Thyroid gland (tissue), 4 donors: ENCODE measurements at regions not wholly inside any gene's neighbourhood (a gene's known extent, or its start where the extent isn't known, plus 50 kb on each side); places are given as distances from the start of the nearest gene placed in this dataset.

Source experiments
- POLR2A ChIP-seq, 2 donors: fragments of 450-650 bp; IDR thresholded peaks; one replicate each; pipeline ENCODE4 v1.6.1; 2017; ENCODE audit warnings: antibody characterized with exemption in 2 of 2, mild to moderate bottlenecking in 2 of 2, moderate library complexity in 1 of 2
- TF ChIP-seq, protein P1 (sequence below), 6 experiments: fragments of 200-600 bp in 3 of 6; fragments of 450-650 bp in 3 of 6; sonication (generic) in 3 of 6; IDR thresholded peaks; one replicate each; pipeline ENCODE4 v1.5.1; 2016 to 2019; ENCODE audit warnings: antibody characterized with exemption in 6 of 6, mild to moderate bottlenecking in 2 of 6, inconsistent platforms in 1 of 6, moderate library complexity in 1 of 6

DNA sequence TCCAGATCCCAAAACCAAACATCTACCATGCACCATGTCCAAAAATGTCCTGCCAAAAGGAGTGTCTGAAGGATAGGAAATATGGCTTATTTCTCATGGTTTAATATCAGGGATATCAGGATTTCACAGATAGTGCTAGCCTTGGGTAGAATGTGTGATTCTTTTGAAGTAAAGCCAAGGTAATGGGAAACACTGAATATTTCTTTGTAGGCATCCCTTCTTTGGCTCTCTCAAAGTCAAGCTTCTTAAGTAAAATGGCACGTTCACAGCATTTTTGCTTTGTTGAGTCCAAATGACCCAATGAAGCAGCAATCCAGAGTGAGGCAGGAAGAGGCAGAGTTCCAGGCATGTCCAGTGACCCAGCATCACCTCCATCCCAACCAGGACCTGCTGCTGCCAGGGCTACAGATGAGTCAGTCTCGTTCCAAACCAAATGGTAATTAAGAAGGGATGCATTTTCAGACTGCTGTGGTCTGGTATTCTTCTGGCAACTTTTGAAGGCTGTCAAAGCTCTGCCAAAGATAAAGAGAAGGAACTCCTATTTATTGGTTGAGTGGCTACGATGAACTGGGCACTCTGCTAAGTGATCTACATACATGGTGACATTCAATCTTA, 678.8 kb upstream of the KLF4 start:
- TF ChIP-seq, protein P1, sequence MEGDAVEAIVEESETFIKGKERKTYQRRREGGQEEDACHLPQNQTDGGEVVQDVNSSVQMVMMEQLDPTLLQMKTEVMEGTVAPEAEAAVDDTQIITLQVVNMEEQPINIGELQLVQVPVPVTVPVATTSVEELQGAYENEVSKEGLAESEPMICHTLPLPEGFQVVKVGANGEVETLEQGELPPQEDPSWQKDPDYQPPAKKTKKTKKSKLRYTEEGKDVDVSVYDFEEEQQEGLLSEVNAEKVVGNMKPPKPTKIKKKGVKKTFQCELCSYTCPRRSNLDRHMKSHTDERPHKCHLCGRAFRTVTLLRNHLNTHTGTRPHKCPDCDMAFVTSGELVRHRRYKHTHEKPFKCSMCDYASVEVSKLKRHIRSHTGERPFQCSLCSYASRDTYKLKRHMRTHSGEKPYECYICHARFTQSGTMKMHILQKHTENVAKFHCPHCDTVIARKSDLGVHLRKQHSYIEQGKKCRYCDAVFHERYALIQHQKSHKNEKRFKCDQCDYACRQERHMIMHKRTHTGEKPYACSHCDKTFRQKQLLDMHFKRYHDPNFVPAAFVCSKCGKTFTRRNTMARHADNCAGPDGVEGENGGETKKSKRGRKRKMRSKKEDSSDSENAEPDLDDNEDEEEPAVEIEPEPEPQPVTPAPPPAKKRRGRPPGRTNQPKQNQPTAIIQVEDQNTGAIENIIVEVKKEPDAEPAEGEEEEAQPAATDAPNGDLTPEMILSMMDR (IDR thresholded peaks at IDR 0.05): no peak
- TF ChIP-seq POLR2A (IDR thresholded peaks at IDR 0.05): no peak
